Heart right ventricle (tissue), 16 donors: ENCODE measurements at regions not wholly inside any gene's neighbourhood (a gene's known extent, or its start where the extent isn't known, plus 50 kb on each side); places are given as distances from the start of the nearest gene placed in this dataset.

Experiments
- ATAC-seq, 8 donors: fragments of 200-7000 bp; cut with Tn5 transposase; one replicate each; pipeline ENCODE4 v1.9.1; 2020; ENCODE audit warnings: mild to moderate bottlenecking in 8 of 8, moderate library complexity in 8 of 8, moderate number of reproducible peaks in 1 of 8
- DNase-seq, 2 donors: peaks; one replicate each; pipeline ENCODE4 v3.0.0-alpha.2; 2020
- H3K27ac ChIP-seq, 10 donors: fragments of 200-600 bp; sonication (generic) in 2 of 10; one replicate each; pipeline versions ENCODE4 v1.5.0 to v1.8.0; 2020 to 2022; ENCODE audit warnings: mild to moderate bottlenecking in 3 of 10
- H3K27me3 ChIP-seq, 7 donors: fragments of 200-600 bp; one replicate each; pipeline ENCODE4 v1.8.0; 2021 to 2022; ENCODE audit warnings: mild to moderate bottlenecking in 2 of 7
- H3K36me3 ChIP-seq, 9 donors: fragments of 200-600 bp; sonication (generic) in 1 of 9; one replicate each; pipeline versions ENCODE4 v1.5.0 to v1.8.0; 2020 to 2022; ENCODE audit warnings: mild to moderate bottlenecking in 2 of 9
- H3K4me1 ChIP-seq, 9 donors: fragments of 200-600 bp; sonication (generic) in 1 of 9; one replicate each; pipeline versions ENCODE4 v1.5.0 to v1.8.0; 2020 to 2022; ENCODE audit warnings: mild to moderate bottlenecking in 4 of 9
- H3K4me3 ChIP-seq, 10 donors: fragments of 200-600 bp; sonication (generic) in 2 of 10; one replicate each; pipeline versions ENCODE4 v1.5.0 to v1.8.0; 2020 to 2022; ENCODE audit warnings: mild to moderate bottlenecking in 7 of 10, moderate library complexity in 2 of 10
- H3K9me3 ChIP-seq, 11 donors: fragments of 200-600 bp in 10 of 11; sonication (generic) in 2 of 11; one replicate each; pipeline versions ENCODE4 v1.5.0 to v1.8.0; 2013 to 2022; ENCODE audit warnings: mild to moderate bottlenecking in 2 of 11, control low read depth in 1 of 11, moderate library complexity in 1 of 11
- CTCF ChIP-seq, 9 donors: fragments of 200-600 bp; sonication (generic) in 2 of 9; IDR thresholded peaks; one replicate each; pipeline versions ENCODE4 v1.5.0 to v1.8.0; 2021 to 2022; ENCODE audit warnings: antibody characterized with exemption in 9 of 9, mild to moderate bottlenecking in 5 of 9, moderate library complexity in 1 of 9
- WGBS, 2 donors: extraction: QIAGEN DNeasy Blood & Tissue Kit; methylation state at CpG; one replicate each; pipeline ENCODE4 v1.1.7; 2013; ENCODE audit warnings: inconsistent platforms in 1 of 2; 5-methylcytosine and 5-hydroxymethylcytosine counted together
- intact Hi-C, 10 donors: fragments of 100-400 bp; cut with DNase I; formaldehyde crosslinking; loops; one replicate each; pipeline versions ENCODE4 v1.11.1 to v1.14.2; 2022
- donor health status: Arrhythmogenic right ventricular cardiomyopathy.
- donor health status: ischemic (EF 13 %, LVEDD 7.1; RV severe dilation, severe dysfunction).
- donor health status: healthy with polysubstance abuse.
- donor health status: DM: no; HTN: yes; CAD: no.
- donor health status: DM: no; HTN: no; CAD: no.
- donor health status: ischemic (EF 25% LVEDD 6.9; RV normal size, moderate dysfunction).
- donor health status: ischemic (EF 25% LVEDD 5.7; RV mildly dilated, moderate dysfunction).
- donor health status: healthy.
- donor health status: DM: yes; HTN: yes; CAD: no.
- donor health status: Ischemic cardiomyopathy.
- donor health status: ischemic (EF 35%, LVEDD 5.7; RV mildly dilated, moderate dysfunction).
- donor health status: nonischemic (EF 11% LVEDD 7.7; RV severe dilation, severe dysfunction).
- donor health status: DM: yes; HTN: yes; CAD: no.
- donor health status: PGD.
- donor health status: ischemic (EF 29% LVEDD 5.4; RV normal size, mild dysfunction).
- donor health status: nonischemic (EF 23%, LVEDD 6.1; RV moderate dilation, normal function).

GRCh38 chr2:122277956-122278355 lies 522.5 kb downstream of the TSN start:
- DNase-seq (no peak), ATAC-seq (no peak)
- intact Hi-C loops: no loop called here
- H3K9me3 ChIP-seq: peaks cover 0 to 13% (median 2%) of the 10 kb centered on the region in 11 donors
- no peak overlapping the region for H3K27ac ChIP-seq
- H3K4me3 ChIP-seq: no peak overlapping the region
- WGBS, 2 donors: 64 to 71% methylated on average over 3 of the region's 3 CpGs
- H3K36me3 ChIP-seq: no peaks in the 10 kb centered on the region
- H3K27me3 ChIP-seq: peaks cover 0 to 7% (median 0%) of the 10 kb centered on the region in 7 donors
- no peak for TF ChIP-seq CTCF (IDR thresholded peaks at IDR 0.05)
- H3K4me1 ChIP-seq: no peaks in the 10 kb centered on the region

DNA sequence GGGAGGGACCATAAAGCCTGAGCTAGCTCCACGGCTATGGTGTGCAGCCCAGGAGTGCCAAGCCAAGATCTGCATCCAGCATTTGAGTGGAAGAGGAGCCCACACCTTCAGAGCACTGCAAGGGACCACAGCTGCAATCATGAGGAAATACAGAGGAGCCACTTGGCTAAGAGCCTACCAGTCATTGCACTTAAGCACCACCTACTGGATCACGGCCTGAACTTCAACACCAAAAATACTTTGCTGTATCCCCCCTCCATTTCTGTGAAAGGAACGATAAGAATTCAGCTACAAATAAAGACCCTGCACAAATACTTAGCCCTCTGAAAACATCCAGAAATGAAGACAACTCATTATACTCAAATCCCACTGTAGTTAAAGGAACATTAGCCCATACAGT lies 545.3 kb downstream of the TSN start:
- intact Hi-C loops: no loop called here
- Histone ChIP-seq H3K36me3 (no peaks in the 10 kb centered on the region), H3K4me1 (no peaks in the 10 kb centered on the region), H3K9me3 (peaks cover 0 to 29% (median 0%) of the 10 kb centered on the region in 11 donors), H3K4me3 (no peak overlapping the region), H3K27ac (no peak overlapping the region), H3K27me3 (no peaks in the 10 kb centered on the region)
- WGBS, 2 donors: 89 to 90% methylated on average over 3 of the region's 3 CpGs
- DNase-seq: no peak
- TF ChIP-seq CTCF (IDR thresholded peaks at IDR 0.05): no peak
- no peak for ATAC-seq

DNA sequence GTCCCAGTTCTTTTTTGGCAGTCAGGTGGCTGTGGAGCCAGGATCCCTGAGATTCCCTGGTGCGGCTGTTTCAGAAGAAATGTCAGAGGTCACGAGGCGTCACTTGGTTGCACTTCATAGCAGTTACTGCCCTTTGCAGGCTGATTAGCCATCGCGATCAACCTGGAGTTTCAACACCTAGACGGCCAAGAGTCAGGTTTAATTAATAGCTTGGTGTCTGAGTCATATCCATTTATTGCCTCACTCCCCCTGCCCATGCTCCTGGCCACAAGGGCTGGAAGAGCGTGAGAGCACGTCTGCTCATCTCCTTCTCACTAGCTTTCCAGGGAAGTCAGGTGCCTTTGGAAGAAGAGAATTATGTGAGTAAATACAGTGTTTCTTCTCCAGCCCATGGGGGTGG lies 552.3 kb downstream of the TSN start:
- no peak for TF ChIP-seq CTCF (IDR thresholded peaks at IDR 0.05)
- ATAC-seq: no peak
- intact Hi-C loops: no loop called here

DNA sequence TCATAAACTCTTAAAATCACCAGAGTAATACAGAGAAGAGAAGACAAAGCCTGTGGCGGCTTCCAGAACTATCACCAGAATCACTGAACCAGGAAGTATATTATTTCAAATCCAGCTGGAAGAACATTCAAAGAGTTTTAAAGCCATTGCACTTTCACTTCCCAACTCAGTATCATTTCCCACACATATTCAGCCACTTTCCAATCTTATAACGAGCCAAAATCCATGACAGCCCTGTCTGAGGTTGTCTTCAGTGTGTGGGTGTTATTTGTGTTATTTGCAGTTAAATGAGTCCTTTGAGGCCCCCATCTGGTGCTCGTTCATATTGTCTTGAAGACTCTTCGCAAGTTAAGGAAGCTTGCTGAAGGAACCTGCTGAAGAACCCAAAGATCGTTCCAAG lies 559.9 kb downstream of the TSN start:
- TF ChIP-seq CTCF (IDR thresholded peaks at IDR 0.05): no peak
- 47 to 58% methylated on average over 5 of the region's 5 CpGs for WGBS, 2 donors
- no peak for ATAC-seq

More for the DNA sequence above, 552.3 kb downstream of the TSN start:
- no peak for DNase-seq
- Histone ChIP-seq H3K4me1 (no peaks in the 10 kb centered on the region), H3K9me3 (peaks cover 0 to 15% (median 0%) of the 10 kb centered on the region in 11 donors), H3K27me3 (no peaks in the 10 kb centered on the region), H3K4me3 (no peak overlapping the region), H3K36me3 (no peaks in the 10 kb centered on the region), H3K27ac (no peak overlapping the region)
- 71 to 73% methylated on average over 8 of the region's 8 CpGs for WGBS, 2 donors

More for the DNA sequence above, 559.9 kb downstream of the TSN start:
- H3K9me3 ChIP-seq: peaks cover 0 to 18% (median 0%) of the 10 kb centered on the region in 11 donors
- no peaks in the 10 kb centered on the region for H3K27me3 ChIP-seq
- no peak for DNase-seq
- H3K4me3 ChIP-seq: no peak overlapping the region
- no peak overlapping the region for H3K27ac ChIP-seq
- no peaks in the 10 kb centered on the region for H3K36me3 ChIP-seq
- intact Hi-C loops: no loop called here
- no peaks in the 10 kb centered on the region for H3K4me1 ChIP-seq
